Endodermal cell (in vitro differentiated cells): ENCODE measurements at regions not wholly inside any gene's neighbourhood (a gene's known extent, or its start where the extent isn't known, plus 50 kb on each side); places are given as distances from the start of the nearest gene placed in this dataset.

Source experiments
- DNase-seq: peaks from one replicate; pipeline ENCODE4 v3.0.0-alpha.2; 2017
- H3K27ac ChIP-seq: 2 replicates; pipeline ENCODE4 v1.5.1; 2013; ENCODE audit warnings: mild to moderate bottlenecking, low read depth, low read length, moderate library complexity
- H3K27me3 ChIP-seq: 2 replicates; pipeline ENCODE4 v1.6.1; 2013; ENCODE audit warnings: mild to moderate bottlenecking, low read length, moderate library complexity; ENCODE audit not compliant: insufficient read depth, control insufficient read depth, poor library complexity, severe bottlenecking
- H3K36me3 ChIP-seq: 2 replicates; pipeline ENCODE4 v1.7.0; 2013; ENCODE audit warnings: mild to moderate bottlenecking, low read length, moderate library complexity; ENCODE audit not compliant: control insufficient read depth, insufficient read depth
- H3K4me1 ChIP-seq: one replicate; pipeline ENCODE4 v1.7.0; 2013; ENCODE audit warnings: low read length; ENCODE audit not compliant: control insufficient read depth, insufficient read depth
- H3K4me3 ChIP-seq: 2 replicates; pipeline ENCODE4 v1.5.1; 2013; ENCODE audit warnings: mild to moderate bottlenecking, low read length, moderate library complexity
- H3K9ac ChIP-seq: 2 replicates; pipeline ENCODE4 v1.6.1; 2013; ENCODE audit warnings: mild to moderate bottlenecking, low read length, moderate library complexity; ENCODE audit not compliant: poor library complexity, severe bottlenecking; ENCODE audit errors: extremely low read depth
- H3K9me3 ChIP-seq: 2 replicates; pipeline ENCODE4 v1.6.1; 2013; ENCODE audit warnings: mild to moderate bottlenecking, low read length, moderate library complexity; ENCODE audit not compliant: control insufficient read depth
- H3K27ac Mint-ChIP-seq: 2 replicates; pipeline ENCODE4 v1.8.0; 2020; ENCODE audit warnings: mixed read lengths
- H3K27me3 Mint-ChIP-seq: 2 replicates; pipeline ENCODE4 v1.8.0; 2021; ENCODE audit warnings: mild to moderate bottlenecking, mixed read lengths; ENCODE audit not compliant: insufficient read depth
- H3K36me3 Mint-ChIP-seq: 2 replicates; pipeline ENCODE4 v1.8.0; 2020; ENCODE audit warnings: low read depth, mixed read lengths
- H3K4me1 Mint-ChIP-seq: 2 replicates; pipeline ENCODE4 v1.8.0; 2020; ENCODE audit warnings: mixed read lengths
- H3K4me3 Mint-ChIP-seq: 2 replicates; pipeline ENCODE4 v1.8.0; 2020; ENCODE audit warnings: mild to moderate bottlenecking, moderate library complexity, mixed read lengths
- H3K9me3 Mint-ChIP-seq: 2 replicates; pipeline ENCODE4 v1.8.0; 2020; ENCODE audit warnings: mild to moderate bottlenecking, mixed read lengths
- CTCF ChIP-seq: fragments of 200-600 bp; sonication (generic); conservative IDR thresholded peaks from 2 replicates; pipeline ENCODE4 v1.5.0; 2021; ENCODE audit warnings: antibody characterized with exemption, mild to moderate bottlenecking
- WGBS, 2 experiments: methylation state at CpG; one replicate each; pipeline versions ENCODE4 v1.1.5 to v1.1.7; 2013; ENCODE audit warnings: missing lambda C conversion rate in 2 of 2, mixed read lengths in 1 of 2; ENCODE audit not compliant: insufficient coverage in 1 of 2, insufficient read length in 1 of 2; 5-methylcytosine and 5-hydroxymethylcytosine counted together

- no peak overlapping the region for H3K27ac Mint-ChIP-seq
- no peak for TF ChIP-seq CTCF
- H3K36me3 Mint-ChIP-seq = no peaks in the 10 kb centered on the region
- Histone ChIP-seq H3K27ac (no peak overlapping the region), H3K36me3 (no peaks in the 10 kb centered on the region), H3K9me3 (no peaks in the 10 kb centered on the region), H3K4me1 (peaks cover 3% of the 10 kb centered on the region), H3K9ac (no peak overlapping the region), H3K27me3 (no peaks in the 10 kb centered on the region), H3K4me3 (no peak overlapping the region)
- 94 to 100% methylated on average over 1 to 2 of the region's 2 CpGs for WGBS, 2 experiments
- no peak overlapping the region for H3K4me3 Mint-ChIP-seq
- H3K27me3 Mint-ChIP-seq = no peaks in the 10 kb centered on the region
- peaks cover 17% of the 10 kb centered on the region for H3K4me1 Mint-ChIP-seq
- no peaks in the 10 kb centered on the region for H3K9me3 Mint-ChIP-seq
- DNase-seq = no peak
Measured at GRCh38 chr4:114396808-114397207, 201.8 kb upstream of the UGT8 start.

GRCh38 chr4:114398410-114398809 lies 200.2 kb upstream of the UGT8 start:
- H3K36me3 Mint-ChIP-seq = no peaks in the 10 kb centered on the region
- H3K4me1 Mint-ChIP-seq = peaks cover 17% of the 10 kb centered on the region
- Histone ChIP-seq H3K9me3 (no peaks in the 10 kb centered on the region), H3K4me3 (no peak overlapping the region), H3K27ac (no peak overlapping the region), H3K36me3 (no peaks in the 10 kb centered on the region), H3K9ac (no peak overlapping the region), H3K4me1 (peaks cover 3% of the 10 kb centered on the region), H3K27me3 (no peaks in the 10 kb centered on the region)
- no peak overlapping the region for H3K27ac Mint-ChIP-seq
- no peak overlapping the region for H3K4me3 Mint-ChIP-seq
- DNase-seq = no peak
- no peaks in the 10 kb centered on the region for H3K9me3 Mint-ChIP-seq
- TF ChIP-seq CTCF = no peak
- no peaks in the 10 kb centered on the region for H3K27me3 Mint-ChIP-seq

GRCh38 chr4:114399105-114399504 lies 199.5 kb upstream of the UGT8 start:
- H3K9me3 Mint-ChIP-seq = no peaks in the 10 kb centered on the region
- TF ChIP-seq CTCF = peak; percentile 42
- whole genome bisulfite sequencing, 2 experiments = 39 to 64% methylated on average over 3 to 5 of the region's 5 CpGs
- H3K36me3 Mint-ChIP-seq = no peaks in the 10 kb centered on the region
- DNase-seq = peak; percentile 78
- Histone ChIP-seq H3K27ac (no peak overlapping the region), H3K36me3 (no peaks in the 10 kb centered on the region), H3K9me3 (no peaks in the 10 kb centered on the region), H3K4me1 (peaks cover 3% of the 10 kb centered on the region), H3K9ac (no peak overlapping the region), H3K4me3 (no peak overlapping the region), H3K27me3 (no peaks in the 10 kb centered on the region)
- H3K4me1 Mint-ChIP-seq = peaks cover 17% of the 10 kb centered on the region
- H3K27me3 Mint-ChIP-seq = no peaks in the 10 kb centered on the region
- H3K27ac Mint-ChIP-seq = peak overlapping the region; percentile 70
- H3K4me3 Mint-ChIP-seq = no peak overlapping the region
